Jurkat, Clone E6-1 (cell line): ENCODE measurements at regions not wholly inside any gene's neighbourhood (a gene's known extent, or its start where the extent isn't known, plus 50 kb on each side); places are given as distances from the start of the nearest gene placed in this dataset.
"Not testable (repeated sequence)": the region's sequence is repeated elsewhere in the genome, so short reads cannot be mapped to it uniquely, and the experiment has no call there.

Experiments
- DNase-seq: peaks from one replicate; pipeline ENCODE4 v3.0.0-alpha.2; 2011; ENCODE audit warnings: low read depth, low spot score
- H3K4me3 ChIP-seq: 2 replicates; pipeline ENCODE4 v1.5.1; 2011; ENCODE audit warnings: mild to moderate bottlenecking, low read length, control low read depth, moderate library complexity

GRCh38 chr10:27354643-27355270 lies 114.2 kb upstream of the ACBD5 start:
- not testable (repeated sequence) for H3K4me3 ChIP-seq

GRCh38 chr10:27354100-27354499 lies 113.5 kb upstream of the ACBD5 start:
- H3K4me3 ChIP-seq, DNase-seq: not testable (repeated sequence)

More at GRCh38 chr10:27354643-27355270, 114.2 kb upstream of the ACBD5 start:
- not testable (repeated sequence) for DNase-seq

GRCh38 chr10:27349987-27350386 lies 109.4 kb upstream of the ACBD5 start:
- H3K4me3 ChIP-seq, result no peak overlapping the region
- no peak for DNase-seq

- DNase-seq, H3K4me3 ChIP-seq: not testable (repeated sequence)
Measured at GRCh38 chr10:27347827-27348207, 107.2 kb upstream of the ACBD5 start.

GRCh38 chr10:27345455-27345920 lies 104.9 kb upstream of the ACBD5 start:
- DNase-seq, result no peak
- no peak overlapping the region for H3K4me3 ChIP-seq

GRCh38 chr10:27344568-27345454 lies 104.2 kb upstream of the ACBD5 start:
- H3K4me3 ChIP-seq, result no peak overlapping the region
- no peak for DNase-seq

GRCh38 chr10:27341001-27341400 lies 100.4 kb upstream of the ACBD5 start:
- no peak overlapping the region for H3K4me3 ChIP-seq
- no peak for DNase-seq

GRCh38 chr10:27335246-27335645 lies 94.6 kb upstream of the ACBD5 start:
- not testable (repeated sequence) for H3K4me3 ChIP-seq, DNase-seq

- no peak overlapping the region for H3K4me3 ChIP-seq
- DNase-seq, result no peak
Measured at GRCh38 chr10:27330074-27330473, 89.5 kb upstream of the ACBD5 start.

- DNase-seq, result no peak
- H3K4me3 ChIP-seq, result no peak overlapping the region
Measured at GRCh38 chr10:27328946-27329345, 88.3 kb upstream of the ACBD5 start.

- not testable (repeated sequence) for H3K4me3 ChIP-seq, DNase-seq
Measured at GRCh38 chr10:27326748-27327147, 86.2 kb upstream of the ACBD5 start.

- no peak for DNase-seq
- H3K4me3 ChIP-seq, result no peak overlapping the region
Measured at GRCh38 chr10:27319752-27320431, 79.3 kb upstream of the ACBD5 start.

- H3K4me3 ChIP-seq, DNase-seq: not testable (repeated sequence)
Measured at GRCh38 chr10:27319139-27319538, 78.5 kb upstream of the ACBD5 start.

GRCh38 chr10:27315082-27315481 lies 74.5 kb upstream of the ACBD5 start:
- not testable (repeated sequence) for DNase-seq, H3K4me3 ChIP-seq

GRCh38 chr10:27313586-27313985 lies 73.0 kb upstream of the ACBD5 start:
- not testable (repeated sequence) for H3K4me3 ChIP-seq, DNase-seq

GRCh38 chr10:27312854-27313253 lies 72.3 kb upstream of the ACBD5 start:
- H3K4me3 ChIP-seq, result no peak overlapping the region
- no peak for DNase-seq

GRCh38 chr10:27311809-27312208 lies 71.2 kb upstream of the ACBD5 start:
- DNase-seq, H3K4me3 ChIP-seq: not testable (repeated sequence)

GRCh38 chr10:27298522-27298850 lies 57.9 kb upstream of the ACBD5 start:
- DNase-seq, H3K4me3 ChIP-seq: not testable (repeated sequence)

- no peak overlapping the region for H3K4me3 ChIP-seq
- DNase-seq, result no peak
Measured at GRCh38 chr10:27297844-27298521, 57.4 kb upstream of the ACBD5 start.
